Spleen (tissue), 7 donors: ENCODE measurements at regions not wholly inside any gene's neighbourhood (a gene's known extent, or its start where the extent isn't known, plus 50 kb on each side); places are given as distances from the start of the nearest gene placed in this dataset.

Experiments
- POLR2A ChIP-seq, 3 donors: fragments of 450-650 bp; IDR thresholded peaks; one replicate each; pipeline ENCODE4 v1.5.1; 2017; ENCODE audit warnings: antibody characterized with exemption in 3 of 3, mild to moderate bottlenecking in 1 of 3
- POLR2AphosphoS5 ChIP-seq, 3 donors: sonication (generic); formaldehyde crosslinking; IDR thresholded peaks; one replicate each; pipeline ENCODE4 v1.5.1; 2017; ENCODE audit warnings: antibody characterized with exemption in 3 of 3
- TF ChIP-seq, protein P1 (sequence below), 11 experiments: fragments of 200-600 bp in 7 of 11; fragments of 450-650 bp in 4 of 11; sonication (generic) in 4 of 11; IDR thresholded peaks in 8 of 11; conservative IDR thresholded peaks in 3 of 11; 1 replicate in 7 of 11; 2 replicates in 4 of 11; pipeline versions ENCODE4 v1.4.0 to v1.8.0; 2016 to 2021; ENCODE audit warnings: antibody characterized with exemption in 11 of 11, inconsistent platforms in 4 of 11, mild to moderate bottlenecking in 1 of 11
- donor health status: DM: no; HTN: no; CAD: no; lungs with moderate emphysema.
- donor health status: DM: no; HTN: no; CAD: no.
- donor health status: DM: no; HTN: no; CAD: no.

DNA sequence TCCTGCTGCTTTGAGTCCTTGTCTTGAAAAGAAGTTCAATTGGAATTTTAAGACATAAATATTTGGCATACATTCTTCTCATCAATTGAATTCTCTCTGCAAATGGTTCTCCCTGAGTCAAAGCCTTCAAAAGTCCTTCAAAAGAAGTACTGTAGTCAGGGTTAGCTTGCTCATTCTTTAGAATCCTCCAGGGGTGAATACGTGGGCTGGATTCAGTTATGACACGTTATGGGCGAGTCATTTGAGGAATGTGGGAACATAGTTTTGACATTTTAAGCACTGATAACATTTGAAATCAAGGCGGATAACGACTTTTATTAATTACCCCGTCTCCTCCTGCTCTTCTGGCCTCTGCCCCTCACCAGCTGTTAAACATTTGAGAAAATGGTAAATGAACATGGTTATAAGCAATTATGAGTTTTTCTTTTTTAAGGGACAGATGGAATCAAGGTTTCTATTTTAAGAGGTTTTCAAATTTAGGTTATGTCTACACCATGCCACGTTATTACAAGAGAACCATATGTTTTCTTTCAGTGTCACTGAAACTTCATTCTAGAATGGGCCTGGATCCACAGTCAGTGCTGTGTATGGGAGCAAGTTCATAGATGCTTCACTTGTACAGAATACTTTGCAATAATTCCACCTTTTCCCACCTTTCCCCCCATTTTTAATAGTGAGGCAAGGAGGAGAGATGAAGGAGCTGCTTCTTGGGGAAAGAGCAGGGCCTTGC lies 273.1 kb downstream of the TSN start:
- TF ChIP-seq, protein P1, sequence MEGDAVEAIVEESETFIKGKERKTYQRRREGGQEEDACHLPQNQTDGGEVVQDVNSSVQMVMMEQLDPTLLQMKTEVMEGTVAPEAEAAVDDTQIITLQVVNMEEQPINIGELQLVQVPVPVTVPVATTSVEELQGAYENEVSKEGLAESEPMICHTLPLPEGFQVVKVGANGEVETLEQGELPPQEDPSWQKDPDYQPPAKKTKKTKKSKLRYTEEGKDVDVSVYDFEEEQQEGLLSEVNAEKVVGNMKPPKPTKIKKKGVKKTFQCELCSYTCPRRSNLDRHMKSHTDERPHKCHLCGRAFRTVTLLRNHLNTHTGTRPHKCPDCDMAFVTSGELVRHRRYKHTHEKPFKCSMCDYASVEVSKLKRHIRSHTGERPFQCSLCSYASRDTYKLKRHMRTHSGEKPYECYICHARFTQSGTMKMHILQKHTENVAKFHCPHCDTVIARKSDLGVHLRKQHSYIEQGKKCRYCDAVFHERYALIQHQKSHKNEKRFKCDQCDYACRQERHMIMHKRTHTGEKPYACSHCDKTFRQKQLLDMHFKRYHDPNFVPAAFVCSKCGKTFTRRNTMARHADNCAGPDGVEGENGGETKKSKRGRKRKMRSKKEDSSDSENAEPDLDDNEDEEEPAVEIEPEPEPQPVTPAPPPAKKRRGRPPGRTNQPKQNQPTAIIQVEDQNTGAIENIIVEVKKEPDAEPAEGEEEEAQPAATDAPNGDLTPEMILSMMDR (IDR thresholded peaks at IDR 0.05 in 8 of 11, conservative IDR thresholded peaks at IDR 0.05 in 3 of 11): no peak
- no peak for TF ChIP-seq POLR2A (IDR thresholded peaks at IDR 0.05)
- no peak for TF ChIP-seq POLR2AphosphoS5 (IDR thresholded peaks at IDR 0.05)
